ENCODE measurements at regions not wholly inside any gene's neighbourhood (a gene's known extent, or its start where the extent isn't known, plus 50 kb on each side); places are given as distances from the start of the nearest gene placed in this dataset.

DNA sequence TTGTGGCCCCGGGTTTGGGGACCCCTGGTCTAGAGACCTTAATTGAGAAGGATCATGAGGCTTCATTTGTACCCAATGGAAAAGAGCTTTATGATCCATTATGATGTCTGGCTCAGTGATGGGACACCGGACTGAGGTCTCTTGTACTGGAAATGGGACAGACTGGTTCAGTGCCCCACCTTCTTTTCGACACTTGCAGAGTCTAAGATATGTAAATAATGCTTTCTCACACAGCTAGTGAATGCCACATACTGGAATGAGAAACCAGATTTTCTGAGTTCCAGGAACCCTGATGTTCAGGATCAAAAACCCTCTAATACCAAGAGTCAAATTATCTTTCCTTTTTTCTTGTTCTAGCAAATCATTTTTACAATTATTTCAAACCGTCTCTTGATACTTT lies 116.3 kb upstream of the ARPP21 start:
- TF ChIP-seq, protein P1, sequence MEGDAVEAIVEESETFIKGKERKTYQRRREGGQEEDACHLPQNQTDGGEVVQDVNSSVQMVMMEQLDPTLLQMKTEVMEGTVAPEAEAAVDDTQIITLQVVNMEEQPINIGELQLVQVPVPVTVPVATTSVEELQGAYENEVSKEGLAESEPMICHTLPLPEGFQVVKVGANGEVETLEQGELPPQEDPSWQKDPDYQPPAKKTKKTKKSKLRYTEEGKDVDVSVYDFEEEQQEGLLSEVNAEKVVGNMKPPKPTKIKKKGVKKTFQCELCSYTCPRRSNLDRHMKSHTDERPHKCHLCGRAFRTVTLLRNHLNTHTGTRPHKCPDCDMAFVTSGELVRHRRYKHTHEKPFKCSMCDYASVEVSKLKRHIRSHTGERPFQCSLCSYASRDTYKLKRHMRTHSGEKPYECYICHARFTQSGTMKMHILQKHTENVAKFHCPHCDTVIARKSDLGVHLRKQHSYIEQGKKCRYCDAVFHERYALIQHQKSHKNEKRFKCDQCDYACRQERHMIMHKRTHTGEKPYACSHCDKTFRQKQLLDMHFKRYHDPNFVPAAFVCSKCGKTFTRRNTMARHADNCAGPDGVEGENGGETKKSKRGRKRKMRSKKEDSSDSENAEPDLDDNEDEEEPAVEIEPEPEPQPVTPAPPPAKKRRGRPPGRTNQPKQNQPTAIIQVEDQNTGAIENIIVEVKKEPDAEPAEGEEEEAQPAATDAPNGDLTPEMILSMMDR (IDR thresholded peaks at IDR 0.05): no peak
- ATAC-seq (ENCODE audit: low FRiP score) (no peak), DNase-seq (ENCODE audit: low spot score) (no peak)

GRCh38 chr3:35523838-35524237 lies 115.5 kb upstream of the ARPP21 start:
- DNase-seq (ENCODE audit: low spot score) (no peak), ATAC-seq (ENCODE audit: low FRiP score) (no peak)
- TF ChIP-seq, protein P1 (IDR thresholded peaks at IDR 0.05): no peak

- no peak for ATAC-seq (ENCODE audit: low FRiP score)
- TF ChIP-seq, protein P1 (IDR thresholded peaks at IDR 0.05): no peak
- no peak for DNase-seq (ENCODE audit: low spot score)
Observed at GRCh38 chr3:35524856-35525255, 114.5 kb upstream of the ARPP21 start.

- DNase-seq (ENCODE audit: low spot score): no peak
- TF ChIP-seq, protein P1 (IDR thresholded peaks at IDR 0.05): no peak
- ATAC-seq (ENCODE audit: low FRiP score): no peak
Observed at GRCh38 chr3:35528728-35529127, 110.6 kb upstream of the ARPP21 start.

GRCh38 chr3:35529337-35529736 lies 110.0 kb upstream of the ARPP21 start:
- TF ChIP-seq, protein P1 (IDR thresholded peaks at IDR 0.05): no peak
- ATAC-seq (ENCODE audit: low FRiP score) (no peak), DNase-seq (ENCODE audit: low spot score) (no peak)

DNA sequence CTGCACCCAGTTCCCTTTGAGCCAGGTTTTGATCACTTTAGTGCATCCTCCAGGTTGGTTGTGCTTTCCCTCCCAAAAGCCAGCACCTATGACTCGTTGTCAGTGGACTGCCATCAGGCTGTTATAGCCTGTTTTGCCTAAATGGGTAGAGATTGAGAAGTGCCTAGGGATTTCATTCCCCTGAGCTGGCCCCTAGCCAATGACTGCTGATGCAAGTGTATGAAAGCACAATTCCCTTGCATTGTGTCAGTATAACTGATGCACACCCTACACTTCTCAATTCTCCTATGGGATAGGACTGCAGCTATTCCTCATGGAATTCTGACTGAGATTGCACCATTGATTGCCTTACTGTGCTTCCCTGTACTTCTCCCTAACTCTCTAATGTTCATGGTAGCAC lies 102.1 kb upstream of the ARPP21 start:
- TF ChIP-seq, protein P1 (IDR thresholded peaks at IDR 0.05): no peak
- no peak for DNase-seq (ENCODE audit: low spot score)
- ATAC-seq (ENCODE audit: low FRiP score): no peak

DNA sequence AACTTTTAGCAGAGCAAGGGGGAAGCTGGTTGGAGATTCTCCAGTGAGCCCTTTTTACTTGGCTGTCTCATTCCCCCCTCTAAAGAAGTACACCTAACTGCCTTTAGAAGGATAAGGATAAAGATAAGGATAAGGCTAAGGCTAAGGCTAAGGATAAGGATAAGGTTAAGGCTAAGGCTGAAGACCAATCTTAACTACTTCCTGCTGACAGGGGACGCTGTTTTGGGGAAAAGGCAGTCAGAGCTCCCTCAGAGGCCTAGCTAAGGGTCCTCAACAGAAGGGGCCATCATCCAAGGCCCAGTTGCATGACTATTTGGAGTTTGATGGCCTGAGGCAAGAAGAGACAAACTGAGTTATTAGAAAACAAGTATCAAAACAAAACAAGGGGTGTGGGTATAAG lies 94.3 kb upstream of the ARPP21 start:
- DNase-seq (ENCODE audit: low spot score): no peak
- no peak for ATAC-seq (ENCODE audit: low FRiP score)
- TF ChIP-seq, protein P1 (IDR thresholded peaks at IDR 0.05): no peak

All from omental fat pad (tissue), 3 donors.